Urothelium cell line (cell line): ENCODE measurements at regions not wholly inside any gene's neighbourhood (a gene's known extent, or its start where the extent isn't known, plus 50 kb on each side); places are given as distances from the start of the nearest gene placed in this dataset.

Source experiments
- DNase-seq: peaks from one replicate; pipeline ENCODE4 v3.0.0; 2011; ENCODE audit warnings: low spot score, mixed read lengths
- FAIRE-seq: peaks from 2 replicates; lab custom pipeline; 2011; peaks lifted over from hg19 to GRCh38; lab: Jason Lieb, UNC

DNA sequence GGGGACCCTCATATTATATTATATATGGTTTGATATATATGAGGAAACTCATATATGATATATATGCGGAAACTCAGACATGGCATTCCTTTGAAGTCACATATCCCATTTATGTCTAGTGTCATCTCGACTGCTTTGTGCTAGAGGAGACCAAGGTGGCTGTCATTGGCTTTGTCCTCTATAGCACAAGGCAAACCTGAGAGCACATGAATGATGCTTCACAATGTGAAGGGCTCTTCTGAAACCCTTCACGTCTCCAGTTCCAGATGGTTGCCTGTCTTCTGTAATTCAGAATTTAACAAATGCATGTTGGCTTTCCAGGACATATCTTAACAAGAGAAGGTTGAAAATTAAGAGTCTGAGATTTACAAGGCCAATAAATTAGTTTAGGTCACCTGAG lies 303.6 kb downstream of the BARHL2 start:
- DNase-seq, result no peak
- FAIRE-seq, result no peak

DNA sequence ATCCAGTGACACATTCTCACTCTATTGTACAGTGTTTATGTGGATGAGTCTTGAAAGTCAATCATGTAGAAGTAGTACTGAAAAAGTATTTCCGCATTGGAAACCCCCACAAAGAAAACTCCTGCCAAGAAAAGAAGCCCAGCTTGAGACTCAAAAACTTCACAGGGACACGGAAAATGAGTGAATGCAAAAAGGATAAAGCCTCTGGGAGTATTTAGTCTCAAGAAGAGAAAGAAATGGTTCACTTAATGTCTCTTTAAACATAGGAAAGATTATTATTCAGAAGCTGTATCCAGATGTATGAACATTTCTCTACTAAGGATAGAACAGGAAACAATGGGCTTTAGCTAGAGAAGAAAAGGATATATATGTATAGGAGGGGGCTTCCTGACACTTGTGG lies 304.5 kb downstream of the BARHL2 start:
- FAIRE-seq, result no peak
- DNase-seq, result no peak

DNA sequence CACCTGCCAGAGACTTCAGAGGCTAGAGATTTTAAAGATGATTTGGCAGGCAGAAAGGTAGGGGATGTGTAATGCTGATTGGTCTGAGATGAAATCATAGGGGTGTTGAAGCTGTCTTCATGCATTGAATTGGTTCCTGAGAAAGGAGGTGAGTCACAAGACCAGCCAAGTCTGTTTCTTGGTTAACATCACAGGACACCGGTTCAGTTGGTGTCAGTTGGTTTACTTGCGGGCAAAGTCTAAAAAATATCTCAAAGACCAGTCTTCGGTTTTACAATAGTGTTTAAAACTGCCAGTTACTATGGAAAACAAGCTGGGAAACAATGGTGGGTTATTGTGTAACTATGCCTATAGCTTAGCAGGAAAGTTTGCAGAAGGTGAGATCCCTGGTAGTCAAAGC lies 305.9 kb downstream of the BARHL2 start:
- FAIRE-seq, result no peak

DNA sequence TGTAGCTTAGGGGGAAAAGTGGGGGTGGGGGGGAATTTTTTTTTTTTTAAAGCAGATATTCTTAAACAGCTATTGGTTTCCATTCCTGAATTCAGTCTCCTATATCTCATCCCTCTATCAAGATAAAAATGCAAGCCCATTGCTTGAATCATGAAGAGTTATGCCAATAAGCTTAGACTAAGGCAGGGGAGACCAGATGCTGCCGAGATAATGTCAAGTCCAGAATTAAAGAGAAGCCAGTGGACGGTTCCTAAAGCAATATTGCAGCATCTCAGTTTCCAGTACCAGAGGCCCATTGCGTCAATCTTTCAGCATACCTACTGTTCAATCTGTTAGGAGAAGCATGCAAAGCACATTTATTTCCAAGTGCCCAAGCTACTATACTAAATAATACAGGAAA lies 309.4 kb downstream of the BARHL2 start:
- FAIRE-seq (no peak), DNase-seq (no peak)

More for the DNA sequence above, 305.9 kb downstream of the BARHL2 start:
- DNase-seq, result no peak

GRCh38 chr1:90405726-90406125 lies 311.4 kb downstream of the BARHL2 start:
- DNase-seq, result no peak
- no peak for FAIRE-seq

DNA sequence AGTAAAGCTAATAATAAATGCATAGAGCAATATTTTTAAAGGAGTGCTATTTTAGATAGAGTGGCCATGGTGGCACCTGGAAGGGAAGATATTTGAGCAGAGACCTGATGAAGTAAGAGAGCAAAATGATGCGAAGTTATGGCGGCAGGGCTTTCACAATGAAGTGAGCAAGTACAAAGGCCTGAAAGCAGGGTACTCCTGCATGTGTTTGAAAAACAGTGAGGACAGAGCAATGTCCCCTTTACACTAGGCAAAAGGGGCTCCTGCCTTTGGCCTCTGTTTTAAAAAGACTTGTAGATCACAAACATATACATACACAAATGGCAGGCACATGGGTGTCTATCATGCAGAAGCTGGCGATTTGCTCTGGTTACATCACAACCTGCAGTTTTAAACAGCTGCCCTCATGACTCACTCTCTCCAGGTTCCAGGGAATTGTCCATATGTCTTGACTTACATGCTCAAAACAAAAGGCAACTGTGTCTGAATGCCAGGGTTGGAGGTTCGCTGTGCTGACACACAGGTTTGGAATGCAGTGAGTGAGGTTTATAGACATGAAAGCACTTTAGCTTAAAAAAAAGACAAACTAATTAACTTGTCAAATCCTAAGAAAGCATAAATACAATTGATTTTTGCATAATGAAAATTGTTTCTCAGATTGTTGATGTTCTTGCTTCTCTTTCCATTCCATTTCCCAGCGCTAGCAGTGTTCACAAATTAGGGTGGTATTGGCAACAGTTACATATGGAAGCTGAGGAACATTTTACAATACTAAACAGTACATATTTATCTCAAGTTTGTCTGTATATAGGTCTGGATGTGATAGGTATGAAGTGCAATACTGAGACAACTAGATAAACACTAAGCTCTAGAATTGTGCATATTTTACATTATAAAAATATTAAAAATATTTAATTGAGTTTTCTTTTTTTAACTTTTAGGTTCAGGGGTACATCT lies 313.9 kb downstream of the BARHL2 start:
- FAIRE-seq, result peak; percentile 66
- DNase-seq, result peak; percentile 86

DNA sequence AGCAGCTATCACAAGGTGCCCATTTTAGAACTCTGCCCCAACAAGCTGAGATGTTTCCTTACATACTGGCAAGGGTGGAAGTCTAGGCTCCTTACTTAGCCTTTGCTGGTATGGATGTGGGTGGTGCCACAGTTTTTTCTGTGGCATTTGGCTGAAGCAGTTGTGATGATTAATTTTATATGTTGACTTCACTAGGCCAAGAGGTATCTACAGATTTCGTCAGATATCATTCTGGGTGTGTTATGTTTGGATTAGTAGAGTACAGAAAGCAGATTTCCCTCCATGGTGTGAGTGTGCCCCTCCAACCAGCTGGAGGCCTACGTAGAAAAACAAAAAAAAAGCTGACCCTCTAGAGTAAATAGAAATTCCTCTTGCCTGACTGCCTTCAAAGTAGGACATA lies 317.0 kb downstream of the BARHL2 start:
- DNase-seq, result no peak
- FAIRE-seq, result no peak

DNA sequence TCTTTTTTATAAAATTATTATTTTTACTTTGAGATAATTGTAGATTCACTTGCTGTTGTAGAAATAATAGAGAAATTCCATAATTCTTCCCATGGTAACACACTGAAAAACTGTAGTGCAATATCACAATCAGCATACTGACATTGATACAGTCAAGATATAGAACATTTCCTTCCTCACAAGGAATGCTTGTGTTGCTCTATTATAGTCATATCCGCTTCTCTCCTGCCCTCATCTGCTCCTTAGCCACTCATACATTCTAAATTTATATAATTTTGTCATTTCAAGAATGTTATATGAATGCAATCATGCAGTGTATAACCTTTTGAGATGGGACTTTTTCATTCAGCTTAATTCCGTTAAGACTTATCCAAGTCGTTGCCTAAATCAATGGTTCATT lies 320.2 kb downstream of the BARHL2 start:
- DNase-seq, result no peak
- FAIRE-seq, result no peak

GRCh38 chr1:90394247-90394646 lies 322.9 kb downstream of the BARHL2 start:
- DNase-seq, result no peak
- no peak for FAIRE-seq

GRCh38 chr1:90393025-90393424 lies 324.1 kb downstream of the BARHL2 start:
- DNase-seq (no peak), FAIRE-seq (no peak)

- DNase-seq (peak; percentile 26), FAIRE-seq (no peak)
Observed at GRCh38 chr1:90391126-90391525, 326.0 kb downstream of the BARHL2 start.

- DNase-seq (no peak), FAIRE-seq (no peak)
Observed at GRCh38 chr1:90387805-90388204, 329.3 kb downstream of the BARHL2 start.

DNA sequence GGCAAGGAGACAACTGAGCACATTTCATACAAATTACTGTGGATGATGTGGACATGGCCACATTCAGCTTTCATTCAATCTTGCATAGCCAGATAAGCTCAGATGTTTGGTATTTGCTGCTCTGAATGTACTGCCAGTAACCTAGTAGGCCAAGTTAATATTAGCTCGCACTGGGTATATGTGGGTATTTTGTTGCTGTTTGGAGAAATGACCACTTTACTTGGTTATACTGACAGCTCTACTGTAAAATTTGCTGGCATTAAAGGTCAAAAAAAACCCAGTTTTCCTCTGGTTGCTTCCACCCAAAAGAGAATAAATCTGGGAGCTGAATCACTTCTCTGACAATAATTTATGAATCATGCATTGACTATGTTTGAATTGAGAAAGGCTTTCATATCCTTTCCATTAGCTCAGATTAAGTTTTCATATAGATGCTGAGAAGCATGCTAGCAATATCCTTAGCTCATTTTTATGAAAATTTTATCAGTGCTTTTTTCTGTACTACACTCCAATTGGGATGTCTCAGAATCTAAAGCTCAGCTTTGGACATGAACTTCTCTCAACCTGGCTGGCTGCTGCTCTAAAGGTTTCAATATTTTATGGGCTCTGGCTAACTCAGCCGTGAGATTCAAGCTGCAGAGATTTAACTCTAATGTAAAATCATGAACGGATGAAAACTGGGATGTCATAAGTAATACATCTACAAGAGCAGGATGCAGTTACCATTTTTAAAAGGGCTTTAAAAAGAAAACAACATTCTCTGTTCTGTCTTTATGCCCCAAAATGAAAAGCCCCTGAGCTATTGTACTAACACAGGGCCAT lies 330.0 kb downstream of the BARHL2 start:
- FAIRE-seq (peak; percentile 13), DNase-seq (peak; percentile 21)

- FAIRE-seq (no peak), DNase-seq (no peak)
Observed at GRCh38 chr1:90384193-90384592, 332.9 kb downstream of the BARHL2 start.

- no peak for FAIRE-seq
- no peak for DNase-seq
Observed at GRCh38 chr1:90382161-90382560, 334.9 kb downstream of the BARHL2 start.

- DNase-seq (no peak), FAIRE-seq (no peak)
Observed at GRCh38 chr1:90381598-90381997, 335.5 kb downstream of the BARHL2 start.

GRCh38 chr1:90371448-90371813 lies 345.7 kb downstream of the BARHL2 start:
- DNase-seq, result no peak
- FAIRE-seq, result no peak

GRCh38 chr1:90370686-90371447 lies 346.2 kb downstream of the BARHL2 start:
- DNase-seq (peak; percentile 61), FAIRE-seq (no peak)

GRCh38 chr1:90362163-90362562 lies 354.9 kb downstream of the BARHL2 start:
- DNase-seq, result no peak

GRCh38 chr1:90361026-90361425 lies 356.1 kb downstream of the BARHL2 start:
- no peak for DNase-seq
- no peak for FAIRE-seq

More at GRCh38 chr1:90362163-90362562, 354.9 kb downstream of the BARHL2 start:
- FAIRE-seq, result no peak

GRCh38 chr1:90359994-90360393 lies 357.1 kb downstream of the BARHL2 start:
- no peak for FAIRE-seq
- DNase-seq, result no peak
